ENCODE measurements at regions not wholly inside any gene's neighbourhood (a gene's known extent, or its start where the extent isn't known, plus 50 kb on each side); places are given as distances from the start of the nearest gene placed in this dataset.

GRCh38 chr10:94088926-94089381, 95.2 kb downstream of the PLCE1 start:
- TF ChIP-seq EZH2phosphoT487 (IDR thresholded peaks at IDR 0.05; ENCODE audit: insufficient read depth, low read depth) (no peak), EZH2 (IDR thresholded peaks at IDR 0.05; ENCODE audit: insufficient read depth, poor library complexity, severe bottlenecking) (no peak)

Data from GM23248 (cell line).